ENCODE measurements at regions not wholly inside any gene's neighbourhood (a gene's known extent, or its start where the extent isn't known, plus 50 kb on each side); places are given as distances from the start of the nearest gene placed in this dataset.
A peak's percentile ranks its signal among the peaks of the same experiment; 100 is the strongest.

- DNase-seq, result no peak
Observed at GRCh38 chr6:113635222-113635986, 221.7 kb upstream of the MARCKS start.

GRCh38 chr6:113636357-113636824, 220.8 kb upstream of the MARCKS start:
- DNase-seq, result no peak

GRCh38 chr6:113640051-113640450, 217.1 kb upstream of the MARCKS start:
- DNase-seq, result no peak

- no peak for DNase-seq
Observed at GRCh38 chr6:113642001-113642713, 215.0 kb upstream of the MARCKS start.

- DNase-seq, result peak; percentile 52
Observed at GRCh38 chr6:113642714-113643406, 214.3 kb upstream of the MARCKS start.

- no peak for DNase-seq
Observed at GRCh38 chr6:113643407-113643770, 213.8 kb upstream of the MARCKS start.

GRCh38 chr6:113644861-113645575, 212.1 kb upstream of the MARCKS start:
- DNase-seq, result no peak

- no peak for DNase-seq
Observed at GRCh38 chr6:113645576-113645970, 211.6 kb upstream of the MARCKS start.

GRCh38 chr6:113645986-113646385, 211.2 kb upstream of the MARCKS start:
- no peak for DNase-seq

GRCh38 chr6:113646701-113647100, 210.4 kb upstream of the MARCKS start:
- no peak for DNase-seq

GRCh38 chr6:113647143-113647889, 209.8 kb upstream of the MARCKS start:
- no peak for DNase-seq

- no peak for DNase-seq
Observed at GRCh38 chr6:113648698-113649097, 208.4 kb upstream of the MARCKS start.

- DNase-seq, result no peak
Observed at GRCh38 chr6:113649276-113649675, 207.9 kb upstream of the MARCKS start.

- no peak for DNase-seq
Observed at GRCh38 chr6:113649880-113650609, 207.1 kb upstream of the MARCKS start.

- no peak for DNase-seq
Observed at GRCh38 chr6:113650610-113650979, 206.6 kb upstream of the MARCKS start.

- DNase-seq, result no peak
Observed at GRCh38 chr6:113651120-113651519, 206.0 kb upstream of the MARCKS start.

- no peak for DNase-seq
Observed at GRCh38 chr6:113651920-113652319, 205.2 kb upstream of the MARCKS start.

GRCh38 chr6:113653275-113653674, 203.9 kb upstream of the MARCKS start:
- no peak for DNase-seq

GRCh38 chr6:113654396-113654795, 202.7 kb upstream of the MARCKS start:
- no peak for DNase-seq

GRCh38 chr6:113655761-113656160, 201.4 kb upstream of the MARCKS start:
- DNase-seq, result no peak

GRCh38 chr6:113659762-113660404, 197.3 kb upstream of the MARCKS start:
- DNase-seq, result no peak

All from NCI-H510A (cell line).